OCI-M2 (cell line): ENCODE measurements at regions not wholly inside any gene's neighbourhood (a gene's known extent, or its start where the extent isn't known, plus 50 kb on each side); places are given as distances from the start of the nearest gene placed in this dataset.
"Not testable (repeated sequence)": the region's sequence is repeated elsewhere in the genome, so short reads cannot be mapped to it uniquely, and the experiment has no call there.

ENCODE experiments used
- DNase-seq: peaks from one replicate; lab custom pipeline; 2025; ENCODE audit not compliant: unreplicated experiment; lab: John Stamatoyannopoulos, UW

DNA sequence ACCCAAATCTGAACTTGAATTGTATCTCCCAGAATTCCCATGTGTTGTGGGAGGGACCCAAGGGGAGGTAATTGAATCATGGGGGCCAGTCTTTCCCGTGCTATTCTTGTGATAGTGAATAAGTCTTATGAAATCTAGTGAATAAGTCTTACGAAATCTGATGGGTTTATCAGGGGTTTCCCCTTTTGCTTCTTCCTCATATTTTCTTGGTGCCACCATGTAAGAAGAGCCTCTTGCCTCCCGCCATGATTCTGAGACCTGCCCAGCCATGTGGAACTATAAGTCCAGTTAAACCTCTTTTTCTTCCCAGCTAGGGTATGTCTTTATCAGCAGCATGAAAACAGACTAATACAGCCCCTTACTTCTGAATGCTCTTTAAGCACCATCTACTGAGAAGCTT lies 343.2 kb upstream of the NOX3 start:
- not testable (repeated sequence) for DNase-seq

DNA sequence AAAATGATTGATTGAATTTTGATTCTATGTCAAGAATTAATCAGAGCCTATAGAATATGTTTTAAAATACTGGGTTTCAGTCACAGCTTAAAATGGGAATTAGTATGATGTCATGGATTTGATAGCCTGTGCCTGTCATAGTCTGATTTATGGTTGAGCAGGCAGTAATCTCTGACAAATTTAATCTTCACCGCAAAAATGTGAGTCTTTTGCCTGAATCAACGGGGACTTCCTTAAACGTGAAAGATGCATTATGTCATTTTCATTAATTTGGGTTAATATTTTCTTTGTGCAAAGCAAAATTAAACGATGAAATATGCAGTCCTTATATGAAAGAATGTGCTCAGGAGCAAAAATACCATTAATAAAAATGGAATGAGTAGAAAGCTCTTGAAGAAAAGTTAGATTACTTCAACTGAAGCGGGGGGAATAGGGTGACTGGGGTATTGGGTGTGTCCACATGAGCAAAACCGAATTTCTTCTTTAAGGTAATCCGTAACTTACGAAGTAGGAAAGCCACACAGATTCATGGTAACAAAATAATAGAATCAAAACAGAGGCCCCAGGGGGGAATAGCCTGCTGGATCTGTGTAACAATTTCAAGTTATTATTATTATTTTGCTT lies 339.6 kb upstream of the NOX3 start:
- DNase-seq = no peak

DNA sequence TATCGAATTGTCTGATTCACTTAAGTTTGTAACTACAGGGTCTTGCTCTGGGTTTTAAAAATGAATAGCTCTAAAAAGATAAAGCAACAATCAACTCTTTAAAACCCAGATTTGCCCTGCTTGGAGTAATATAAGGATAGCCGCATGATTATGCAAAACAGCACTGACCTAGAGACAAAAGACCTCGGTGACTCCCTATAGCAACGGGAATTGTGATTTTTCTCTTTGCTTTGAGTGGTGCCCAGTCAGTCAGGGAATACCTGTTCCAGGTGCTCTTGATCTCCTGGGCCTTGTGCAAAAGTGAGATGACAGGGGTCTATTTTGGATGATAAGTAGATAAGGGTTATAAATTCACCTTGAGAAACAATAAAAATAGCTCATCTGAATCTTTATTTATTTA lies 336.3 kb upstream of the NOX3 start:
- DNase-seq = no peak

DNA sequence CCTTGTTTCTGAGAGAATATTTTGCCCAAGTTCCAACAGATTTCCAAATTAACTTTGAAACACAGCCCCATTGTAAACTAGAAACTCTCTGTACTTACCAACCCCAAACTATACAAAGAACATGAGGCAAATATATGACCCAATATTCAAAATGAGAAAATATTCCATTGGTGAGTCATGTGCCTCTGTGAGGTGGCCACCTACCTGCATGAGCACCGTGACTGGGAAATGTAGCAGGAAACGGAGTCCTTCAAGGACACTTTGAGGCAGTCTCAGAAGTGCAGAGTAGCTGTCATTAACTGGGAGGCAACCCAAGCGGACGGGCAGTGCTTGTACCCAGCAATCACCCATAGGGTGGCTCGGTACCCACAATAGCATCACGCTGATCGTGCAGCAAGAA lies 335.5 kb upstream of the NOX3 start:
- DNase-seq = no peak

DNA sequence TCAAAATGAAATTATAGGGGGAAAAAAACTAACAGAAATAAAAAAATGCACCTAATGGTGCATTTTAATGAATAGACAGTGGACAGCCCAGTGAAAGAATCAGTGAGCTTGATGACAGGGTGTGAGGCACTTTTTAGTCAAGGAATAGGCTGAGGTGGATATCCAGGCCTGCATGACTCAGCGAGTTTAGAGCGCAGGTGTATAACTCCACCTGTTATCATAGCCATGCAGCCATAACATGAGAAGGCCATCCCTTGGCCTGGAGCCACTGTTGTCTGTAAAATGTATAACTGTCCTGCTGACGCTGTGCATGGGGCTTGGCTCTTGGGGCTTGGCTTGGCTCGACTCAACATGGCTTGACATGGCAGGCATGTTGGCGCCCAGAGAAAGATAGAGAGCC lies 331.5 kb upstream of the NOX3 start:
- no peak for DNase-seq

DNA sequence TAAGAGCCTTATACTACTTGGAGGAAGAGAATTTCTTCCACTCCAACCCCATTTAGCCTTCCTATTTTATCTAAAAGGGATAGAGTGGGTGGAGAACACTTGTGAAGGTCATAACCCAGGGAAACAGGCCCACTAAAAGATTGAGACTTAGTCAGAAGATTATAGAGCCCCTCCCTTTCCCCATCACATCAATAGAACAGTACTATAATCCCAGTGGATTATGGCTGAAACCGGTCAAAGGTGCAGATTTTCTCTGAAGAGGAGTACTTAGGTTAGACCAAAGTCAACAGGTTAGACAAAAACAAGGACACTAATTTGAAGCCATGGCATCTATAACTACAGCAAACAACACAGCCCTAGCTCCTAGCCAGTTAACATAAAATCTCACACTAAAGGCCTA lies 330.9 kb upstream of the NOX3 start:
- no peak for DNase-seq

DNA sequence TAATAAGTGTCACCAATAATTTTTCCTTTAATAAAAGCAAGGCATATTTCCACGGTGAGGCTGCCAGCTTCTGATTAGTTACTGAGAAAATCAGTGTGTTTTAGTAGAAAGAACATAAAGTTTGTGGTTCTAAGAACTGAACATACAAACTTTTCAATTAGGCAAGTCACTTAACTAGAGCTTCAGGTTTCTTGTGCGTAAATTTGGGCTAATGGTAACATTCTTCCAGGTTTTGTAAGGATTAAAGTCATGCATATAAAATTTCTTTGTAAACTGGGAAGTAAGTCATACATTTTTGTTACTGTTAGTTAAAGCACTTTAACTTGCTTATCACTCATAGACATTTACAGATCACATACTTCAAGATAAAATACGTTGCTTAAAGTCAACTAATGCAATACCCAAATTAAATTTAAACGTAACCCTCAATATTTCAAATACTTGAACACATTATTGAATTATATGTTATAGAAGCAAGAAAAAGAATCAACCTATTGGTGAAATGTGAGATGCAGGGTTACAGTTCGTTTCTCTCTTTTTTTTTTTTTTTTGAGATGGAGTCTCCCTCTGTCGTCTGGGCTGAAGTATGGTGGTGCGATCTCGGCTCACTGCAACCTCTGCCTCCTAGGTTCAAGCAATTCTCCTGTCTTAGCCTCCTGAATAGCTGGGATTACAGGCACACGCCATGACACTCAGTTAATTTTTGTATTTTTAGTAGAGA lies 327.3 kb upstream of the NOX3 start:
- no peak for DNase-seq

DNA sequence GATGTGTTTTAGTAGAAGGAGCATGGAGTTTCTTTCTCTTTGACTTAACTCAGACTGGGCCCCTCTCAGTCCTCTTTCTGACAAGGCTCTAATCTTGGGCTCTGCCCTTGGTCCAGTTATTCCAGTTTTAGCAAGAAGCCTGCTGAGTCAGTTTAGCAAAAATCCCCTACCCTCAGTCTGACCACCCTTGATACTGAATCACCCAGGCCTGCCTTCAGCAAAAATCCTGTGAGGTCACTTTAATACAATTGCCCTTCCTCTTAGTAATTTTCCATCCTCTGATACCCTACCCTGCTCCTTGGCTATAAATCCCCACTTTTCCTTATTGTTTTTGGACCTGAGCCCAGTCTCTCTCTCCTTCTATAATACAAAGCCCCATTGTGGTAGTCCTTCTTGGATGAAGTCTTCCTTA lies 326.7 kb upstream of the NOX3 start:
- no peak for DNase-seq

DNA sequence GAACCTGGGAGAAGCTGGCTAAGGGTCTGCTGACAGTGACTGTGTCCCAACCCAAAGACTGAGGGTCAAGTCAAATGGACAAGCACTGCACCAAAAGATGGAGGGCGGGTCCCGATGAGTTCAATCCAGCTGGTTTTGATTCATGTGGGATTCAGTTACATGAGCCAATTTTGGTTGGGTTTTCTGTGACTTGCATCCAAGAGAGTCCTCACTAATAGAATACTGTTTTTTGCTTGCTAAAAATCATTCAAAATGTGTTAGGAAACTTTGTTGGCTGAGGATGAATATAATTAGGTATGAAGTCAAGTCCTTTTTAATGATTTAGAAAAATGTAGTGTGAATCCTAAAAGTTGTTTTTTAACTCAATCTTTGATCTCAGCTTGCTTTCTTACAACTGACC lies 323.8 kb upstream of the NOX3 start:
- DNase-seq = no peak

DNA sequence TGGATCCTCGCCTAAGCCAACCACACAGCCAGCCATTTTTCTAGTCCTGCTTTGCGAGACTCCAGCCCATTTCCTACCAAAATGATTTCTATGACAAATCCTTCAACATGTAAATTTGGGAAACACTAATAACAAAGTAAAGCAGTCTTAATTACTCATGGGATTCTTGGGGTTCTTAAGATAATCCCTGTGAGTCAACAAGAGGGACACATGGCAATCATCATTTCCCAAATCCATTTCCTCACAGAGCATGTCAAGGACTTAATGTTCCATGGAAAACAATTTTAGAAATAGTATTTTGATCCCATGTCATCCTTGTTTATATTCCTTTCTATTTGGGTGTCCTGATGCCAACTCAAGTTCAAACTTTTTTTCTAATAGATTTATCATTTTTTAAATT lies 322.7 kb upstream of the NOX3 start:
- no peak for DNase-seq

DNA sequence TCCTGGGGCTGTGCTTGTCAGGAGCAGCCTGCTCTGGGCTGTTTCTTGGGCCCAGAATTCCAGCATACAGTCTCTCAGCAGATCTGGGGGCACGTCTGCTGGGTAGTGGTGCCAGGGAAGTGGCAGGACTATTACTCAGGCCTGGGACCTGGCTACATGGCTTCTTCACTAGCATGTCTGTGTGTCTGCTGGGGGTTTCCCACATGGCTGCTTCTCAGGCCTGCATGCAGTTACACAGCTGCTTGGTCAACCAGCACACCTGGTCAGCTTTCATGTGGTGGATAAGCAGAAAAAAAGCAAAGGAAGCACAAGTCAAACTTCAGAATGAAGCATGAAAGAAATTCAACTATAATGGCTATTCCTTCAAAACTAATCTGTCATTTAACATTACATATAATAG lies 316.2 kb upstream of the NOX3 start:
- DNase-seq = no peak

DNA sequence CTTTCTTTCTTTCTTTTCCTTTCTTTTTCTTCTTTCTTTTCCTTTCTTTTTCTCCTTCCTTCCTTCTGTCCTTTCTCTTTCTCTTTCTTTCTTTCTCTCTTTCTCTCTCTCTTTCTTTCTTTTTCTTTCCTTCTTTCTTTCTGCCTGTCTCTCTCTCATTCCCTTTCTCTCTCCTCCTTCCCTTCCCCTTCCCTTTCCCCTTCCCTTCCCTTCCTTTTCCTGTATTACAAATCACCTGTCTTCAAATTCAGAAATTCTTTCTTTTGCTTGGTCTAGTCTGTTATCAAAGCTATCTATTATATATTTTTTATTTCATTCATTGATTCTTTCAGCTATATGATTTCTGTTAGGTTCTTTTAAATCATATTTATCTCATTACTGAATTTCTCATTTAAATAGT lies 315.2 kb upstream of the NOX3 start:
- DNase-seq = no peak

DNA sequence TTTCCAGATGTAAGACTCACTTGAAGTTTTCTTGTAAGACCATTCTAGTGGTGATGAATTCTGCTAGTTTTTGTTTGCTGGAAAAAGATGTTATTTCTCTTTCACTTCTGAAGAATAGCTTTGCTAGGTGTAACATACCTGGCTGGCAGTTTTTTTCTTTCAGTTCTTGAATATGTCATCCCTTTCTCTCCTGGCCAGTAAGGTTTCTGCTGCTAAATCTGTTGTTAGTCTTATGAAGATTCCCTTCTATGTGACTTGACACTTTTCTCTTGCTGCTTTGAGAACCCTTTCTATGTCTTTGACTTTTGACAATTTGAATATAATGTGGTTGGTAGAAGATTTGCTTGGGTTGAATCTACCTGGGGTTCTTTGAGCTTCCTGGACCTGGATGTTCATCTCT lies 314.7 kb upstream of the NOX3 start:
- no peak for DNase-seq

DNA sequence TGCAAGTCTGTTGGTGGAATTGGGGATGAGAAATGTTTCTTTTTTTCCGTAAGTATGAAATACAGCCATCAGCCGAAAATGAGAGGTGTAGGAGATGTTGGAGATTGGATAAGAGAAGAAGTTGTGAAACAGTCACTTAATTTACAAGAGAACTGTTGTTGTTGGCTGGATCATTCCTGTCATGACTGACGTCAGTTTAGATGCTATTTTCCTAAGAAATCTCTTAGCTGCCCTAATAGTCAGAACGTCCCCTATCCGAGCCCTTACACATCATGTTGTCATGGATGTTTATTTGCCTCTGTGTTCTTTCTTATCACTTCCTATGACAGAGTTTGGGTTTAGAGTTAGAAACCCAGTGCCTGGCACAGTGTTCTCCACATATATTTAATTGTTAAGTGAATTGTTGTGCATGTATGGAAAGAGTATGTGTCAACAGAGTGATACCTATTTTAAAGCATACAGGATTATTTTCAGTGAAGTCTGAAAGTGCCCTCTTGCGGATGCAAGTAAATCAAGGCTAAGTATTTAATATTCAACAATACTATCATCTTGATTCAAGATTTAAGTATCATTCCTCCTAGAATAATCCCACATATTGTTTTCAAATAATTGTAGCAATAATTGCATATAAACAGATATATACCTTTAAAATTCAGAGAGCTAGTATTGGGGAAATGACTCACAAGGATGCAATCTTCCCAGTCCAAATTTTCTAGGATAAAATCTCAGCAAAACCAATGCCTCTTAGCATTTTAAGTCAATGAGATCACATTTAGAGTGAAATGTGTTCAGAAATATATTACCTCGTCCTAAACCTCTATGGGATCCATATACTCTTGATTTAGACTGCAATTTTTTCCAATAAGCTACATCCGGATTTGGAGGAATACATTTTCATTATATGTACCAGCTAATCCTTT lies 309.9 kb upstream of the NOX3 start:
- no peak for DNase-seq

DNA sequence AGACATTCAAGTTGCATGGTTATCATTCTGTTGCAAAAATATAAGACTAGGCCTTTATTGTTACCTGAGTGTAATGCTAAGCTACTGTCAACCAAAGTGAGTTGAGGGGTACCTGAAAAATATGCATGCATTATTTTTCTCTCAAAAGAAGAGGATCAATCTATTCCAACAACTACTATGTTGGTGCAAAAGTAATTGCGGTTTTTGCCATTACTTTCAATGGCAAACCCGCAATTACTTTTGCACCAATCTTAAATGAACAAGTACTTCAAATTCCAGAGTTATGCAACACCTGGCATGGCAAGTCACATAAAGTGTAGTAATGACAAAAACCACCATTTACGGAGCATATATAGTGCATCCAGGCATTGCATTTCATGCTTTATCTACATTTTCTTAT lies 307.0 kb upstream of the NOX3 start:
- no peak for DNase-seq

DNA sequence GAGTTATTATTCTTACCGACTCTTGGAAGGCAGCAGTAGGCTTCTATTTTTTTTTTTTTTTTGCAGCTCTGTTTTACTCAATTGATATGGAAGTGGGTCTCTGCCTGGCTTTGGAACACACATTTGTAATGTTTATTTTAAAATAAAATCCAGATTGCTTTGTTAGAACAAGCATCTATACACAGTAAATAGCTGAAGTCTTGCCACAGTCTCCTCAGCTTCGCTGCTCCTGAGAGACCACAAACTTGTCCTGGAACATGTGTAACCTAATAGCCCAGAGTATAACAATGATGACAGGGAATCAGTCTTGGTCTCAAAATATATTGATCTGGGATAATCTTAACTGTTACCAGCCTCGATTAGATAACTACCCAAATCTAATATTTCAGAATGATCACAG lies 299.8 kb upstream of the NOX3 start:
- DNase-seq = no peak

DNA sequence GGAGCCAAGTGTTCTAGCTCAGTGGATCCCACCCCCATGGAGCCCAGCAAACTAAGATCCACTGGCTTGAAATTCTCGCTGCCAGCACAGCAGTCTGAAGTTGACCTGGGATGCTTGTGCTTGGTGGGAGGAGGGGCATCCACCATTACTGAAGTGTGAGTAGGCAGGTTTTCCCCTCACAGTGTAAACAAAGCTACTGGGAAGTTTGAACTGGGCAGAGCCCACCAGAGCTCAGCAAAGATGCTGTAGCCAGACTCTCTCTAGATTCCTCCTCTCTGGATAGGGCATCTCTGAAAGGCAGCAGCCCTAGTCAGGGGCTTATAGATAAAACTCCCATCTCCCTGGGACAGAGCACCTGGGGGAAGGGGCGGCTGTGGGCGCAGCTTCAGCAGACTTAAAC lies 293.1 kb upstream of the NOX3 start:
- not testable (repeated sequence) for DNase-seq

DNA sequence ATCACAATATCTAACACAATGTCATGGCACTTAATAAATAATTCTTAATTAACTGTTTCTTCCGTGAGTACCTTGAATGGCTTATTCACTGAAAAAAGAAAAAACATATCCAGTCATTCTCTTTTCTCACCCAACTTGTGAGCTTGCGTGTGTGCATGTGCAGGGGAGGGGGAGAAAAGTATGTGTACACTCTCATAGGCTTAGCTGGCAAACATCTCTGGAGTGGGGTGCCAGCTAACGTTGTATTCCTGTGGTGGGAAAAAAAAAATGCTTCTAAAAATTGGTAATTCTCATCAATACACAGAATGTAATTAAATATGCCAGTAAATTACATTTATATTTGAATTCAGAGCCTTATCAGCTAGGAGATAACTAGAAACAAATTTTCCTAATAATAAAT lies 291.9 kb upstream of the NOX3 start:
- no peak for DNase-seq

DNA sequence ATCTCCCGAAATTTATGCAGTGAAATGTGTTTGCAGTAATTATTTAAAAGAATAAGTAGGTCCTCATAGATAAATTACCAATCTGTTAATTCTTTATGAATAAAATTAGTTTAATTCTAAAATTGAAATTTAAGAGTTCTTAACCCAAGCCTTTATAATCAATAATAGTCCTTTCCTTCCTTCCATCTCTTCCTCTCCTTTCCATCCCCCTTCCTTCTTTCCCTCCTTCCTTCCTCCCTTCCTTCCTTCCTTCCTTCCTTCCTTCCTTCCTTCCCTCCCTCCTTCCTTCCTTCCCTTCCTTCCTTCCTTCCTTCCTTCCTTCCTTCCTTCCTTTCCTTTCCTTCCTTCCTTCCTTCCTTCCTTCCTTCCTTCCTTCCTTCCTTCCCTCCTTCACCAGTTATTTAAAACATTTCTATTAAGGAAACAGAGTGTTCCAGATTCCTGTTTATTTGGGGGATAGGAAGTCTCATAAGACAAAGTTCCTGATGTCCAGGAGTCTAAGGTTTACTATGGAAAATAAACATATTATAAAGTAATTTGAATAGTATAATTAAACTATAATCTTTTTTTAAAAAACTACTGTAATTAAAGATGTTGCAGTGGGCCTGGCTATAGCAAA lies 285.3 kb upstream of the NOX3 start:
- DNase-seq = no peak

DNA sequence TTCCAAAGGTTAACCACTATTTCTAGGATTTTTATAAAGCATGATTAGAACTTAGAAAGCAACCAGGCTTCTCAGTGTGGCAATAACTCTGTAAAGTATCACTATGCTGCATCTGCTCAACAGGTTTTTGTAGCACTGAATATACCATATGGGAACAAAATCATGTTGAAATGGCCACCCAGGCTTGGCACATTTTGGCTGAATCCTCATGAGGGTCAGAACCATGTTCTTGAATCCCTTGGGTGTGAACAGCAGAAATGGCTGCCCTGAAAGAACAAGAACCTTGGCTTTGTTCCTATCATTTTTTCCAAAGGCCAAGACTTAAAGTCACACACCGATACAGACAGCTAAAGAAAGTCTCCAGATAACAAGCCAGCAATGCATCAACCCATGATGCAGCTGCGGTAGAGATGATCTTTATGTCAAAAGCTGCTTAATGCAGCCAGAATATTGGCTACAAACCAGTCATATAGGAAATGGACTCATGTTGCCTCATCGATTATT lies 283.0 kb upstream of the NOX3 start:
- no peak for DNase-seq

DNA sequence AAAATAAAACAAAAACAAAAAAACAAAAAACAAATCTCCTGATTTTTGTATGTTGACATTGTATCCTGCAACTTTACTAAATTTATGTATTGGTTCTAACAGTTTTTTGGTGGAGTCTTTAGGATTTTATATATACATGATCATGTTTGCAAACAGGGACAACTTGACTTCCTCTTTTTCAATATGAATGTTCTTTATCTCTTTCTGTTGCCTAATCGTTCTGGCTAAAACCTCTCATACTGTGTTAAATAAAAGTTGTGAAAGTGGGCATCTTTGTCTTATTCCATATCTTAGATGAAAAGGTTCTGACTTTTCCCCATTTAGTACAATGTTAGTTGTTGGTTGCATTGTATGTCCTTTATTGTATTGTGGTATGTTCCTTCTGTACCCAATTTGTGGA lies 261.7 kb upstream of the NOX3 start:
- no peak for DNase-seq
